T-cell (primary cell): ENCODE measurements at regions not wholly inside any gene's neighbourhood (a gene's known extent, or its start where the extent isn't known, plus 50 kb on each side); places are given as distances from the start of the nearest gene placed in this dataset.

Source experiments
- ATAC-seq, 4 experiments: fragments of 200-7000 bp in 3 of 4; fragments of 150-1000 bp in 1 of 4; cut with Tn5 transposase; replicated peaks in 1 of 4; 1 replicate in 3 of 4; 2 replicates in 1 of 4; pipeline ENCODE4 v1.10.0; 2021; ENCODE audit warnings: moderate library complexity in 3 of 4, mild to moderate bottlenecking in 2 of 4, moderate number of reproducible peaks in 1 of 4
- CTCF ChIA-PET, 2 donors: fragments of 300-600 bp; sonication (Branson Sonifier 250); formaldehyde crosslinking; loops; one replicate each; lab custom pipeline; 2022; ENCODE audit warnings: antibody characterized with exemption in 2 of 2; lab: Charles Lee
- POLR2A ChIA-PET, 2 donors: fragments of 300-600 bp; sonication (Branson Sonifier 250); formaldehyde crosslinking; loops; one replicate each; lab custom pipeline; 2022; ENCODE audit warnings: antibody characterized with exemption in 2 of 2; lab: Charles Lee
- DNase-seq, 35 experiments: peaks; one replicate each; pipeline versions ENCODE4 v3.0.0 to v3.0.0-alpha.2; 2013 to 2023
- H3K27ac ChIP-seq: one replicate; pipeline ENCODE4 v1.5.1; 2013; ENCODE audit warnings: low read length
- H3K27me3 ChIP-seq, 2 experiments: replicated peaks in 1 of 2; 1 replicate in 1 of 2; 2 replicates in 1 of 2; pipeline versions ENCODE4 v1.6.1 to v1.7.0; 2013; ENCODE audit warnings: low read length in 1 of 2, mixed read lengths in 1 of 2; ENCODE audit not compliant: control insufficient read depth in 2 of 2, insufficient read depth in 2 of 2; ENCODE audit errors: extremely low read depth in 1 of 2
- H3K36me3 ChIP-seq, 2 donors: 1 replicate in 1 of 2; 2 replicates in 1 of 2; pipeline versions ENCODE4 v1.6.1 to v1.7.0; 2013; ENCODE audit warnings: low read length in 1 of 2; ENCODE audit not compliant: control insufficient read depth in 2 of 2, insufficient read depth in 1 of 2; ENCODE audit errors: extremely low read depth in 1 of 2
- H3K4me1 ChIP-seq, 2 experiments: 1 replicate in 1 of 2; 2 replicates in 1 of 2; pipeline versions ENCODE4 v1.6.1 to v1.7.0; 2013; ENCODE audit warnings: low read length in 2 of 2, mixed read lengths in 1 of 2; ENCODE audit not compliant: insufficient read depth in 2 of 2, control insufficient read depth in 1 of 2; ENCODE audit errors: extremely low read depth in 1 of 2
- H3K4me3 ChIP-seq, 2 donors: 1 replicate in 1 of 2; 2 replicates in 1 of 2; pipeline versions ENCODE4 v1.5.1 to v1.7.0; 2013; ENCODE audit warnings: mild to moderate bottlenecking in 2 of 2, low read length in 1 of 2, moderate library complexity in 1 of 2; ENCODE audit not compliant: control insufficient read depth in 1 of 2; ENCODE audit errors: extremely low read depth in 1 of 2
- H3K9me3 ChIP-seq: 2 replicates; pipeline ENCODE4 v1.7.0; 2013
- H3K27ac Mint-ChIP-seq, 2 donors: one replicate each; pipeline ENCODE4 v1.8.0; 2020 to 2021; ENCODE audit warnings: mild to moderate bottlenecking in 2 of 2, mixed read lengths in 2 of 2
- H3K27me3 Mint-ChIP-seq, 2 donors: one replicate each; pipeline ENCODE4 v1.8.0; 2021 to 2022; ENCODE audit warnings: mixed read lengths in 2 of 2
- H3K36me3 Mint-ChIP-seq: one replicate; pipeline ENCODE4 v1.8.0; 2021; ENCODE audit warnings: mixed read lengths
- H3K4me1 Mint-ChIP-seq, 3 donors: one replicate each; pipeline ENCODE4 v1.8.0; 2020 to 2022; ENCODE audit warnings: mixed read lengths in 3 of 3, mild to moderate bottlenecking in 1 of 3
- H3K4me3 Mint-ChIP-seq, 3 donors: one replicate each; pipeline ENCODE4 v1.8.0; 2020 to 2022; ENCODE audit warnings: mild to moderate bottlenecking in 3 of 3, mixed read lengths in 3 of 3, moderate library complexity in 3 of 3
- H3K9me3 Mint-ChIP-seq, 3 donors: one replicate each; pipeline ENCODE4 v1.8.0; 2020 to 2022; ENCODE audit warnings: mixed read lengths in 3 of 3
- WGBS: methylation state at CpG from one replicate; pipeline ENCODE4 v1.1.5; 2013; ENCODE audit warnings: missing lambda C conversion rate; ENCODE audit not compliant: insufficient coverage; 5-methylcytosine and 5-hydroxymethylcytosine counted together

DNA sequence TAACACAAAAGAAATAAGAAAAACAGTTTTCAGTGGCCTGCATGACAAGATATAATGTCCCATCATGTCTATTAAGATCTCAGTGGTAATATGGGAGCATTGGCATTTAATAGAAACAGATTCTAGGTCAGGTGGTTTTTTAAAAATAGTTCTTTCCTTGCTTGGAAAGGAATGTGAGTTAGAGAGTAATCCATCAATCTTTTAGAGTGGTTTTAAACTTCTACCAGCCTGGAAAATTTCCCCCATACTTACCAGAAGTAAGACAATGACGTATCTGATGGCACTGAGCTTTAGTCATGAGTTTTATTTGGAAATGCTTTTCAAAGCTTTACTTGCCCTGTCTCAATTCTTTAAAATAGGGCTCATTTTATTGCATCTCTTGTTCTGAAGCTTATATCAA lies 441.7 kb upstream of the SMIM21 start:
- Histone ChIP-seq H3K4me1 (no peaks in the 10 kb centered on the region), H3K27ac (no peak overlapping the region), H3K4me3 (no peak overlapping the region), H3K9me3 (no peaks in the 10 kb centered on the region), H3K36me3 (no peaks in the 10 kb centered on the region), H3K27me3 (peaks cover 3 to 4% of the 10 kb centered on the region in 2 experiments)
- POLR2A ChIA-PET = no interaction called here
- no peak for ATAC-seq
- Mint-ChIP-seq H3K27ac (no peak overlapping the region), H3K9me3 (peaks cover 0 to 11% (median 0%) of the 10 kb centered on the region in 3 donors), H3K27me3 (peaks cover 0 to 19% of the 10 kb centered on the region in 2 donors), H3K4me3 (no peak overlapping the region), H3K4me1 (no peaks in the 10 kb centered on the region), H3K36me3 (no peaks in the 10 kb centered on the region)
- CTCF ChIA-PET = no interaction called here
- no peak for DNase-seq
- WGBS = no CpG with 5 or more reads among the region's 1 CpG

DNA sequence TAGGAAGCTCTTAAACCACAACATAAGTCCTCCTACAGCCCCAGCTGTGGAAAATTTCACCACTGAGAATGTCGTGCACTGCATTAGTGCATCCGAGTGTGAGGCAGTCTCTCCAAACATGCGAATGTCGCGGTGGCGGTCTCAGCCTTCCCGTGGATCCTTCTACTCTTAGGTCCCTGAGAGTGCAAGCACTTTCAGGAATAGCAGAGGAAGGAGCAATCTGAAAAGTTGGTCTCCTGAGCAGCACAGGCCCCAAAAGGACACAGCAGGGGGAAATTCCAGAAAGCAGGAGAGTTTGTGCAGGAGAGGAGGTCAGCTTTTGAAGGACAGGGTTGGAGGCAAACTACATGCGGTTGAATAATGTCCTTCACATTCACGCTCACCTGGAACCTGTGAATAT lies 440.5 kb upstream of the SMIM21 start:
- peaks cover 0 to 11% (median 0%) of the 10 kb centered on the region in 3 donors for H3K9me3 Mint-ChIP-seq
- H3K4me3 ChIP-seq = no peak overlapping the region
- ChIA-PET POLR2A (no interaction called here), CTCF (no interaction called here)
- H3K27me3 ChIP-seq = peaks cover 3 to 4% of the 10 kb centered on the region in 2 experiments
- H3K27me3 Mint-ChIP-seq = peaks cover 0 to 24% of the 10 kb centered on the region in 2 donors
- no peak overlapping the region for H3K27ac Mint-ChIP-seq
- H3K36me3 Mint-ChIP-seq = no peaks in the 10 kb centered on the region
- 82% methylated on average over 7 of the region's 9 CpGs for WGBS
- no peaks in the 10 kb centered on the region for H3K9me3 ChIP-seq
- DNase-seq (no peak), ATAC-seq (no peak)
- no peaks in the 10 kb centered on the region for H3K4me1 Mint-ChIP-seq
- H3K4me3 Mint-ChIP-seq = no peak overlapping the region
- H3K4me1 ChIP-seq = no peaks in the 10 kb centered on the region
- no peak overlapping the region for H3K27ac ChIP-seq
- no peaks in the 10 kb centered on the region for H3K36me3 ChIP-seq

DNA sequence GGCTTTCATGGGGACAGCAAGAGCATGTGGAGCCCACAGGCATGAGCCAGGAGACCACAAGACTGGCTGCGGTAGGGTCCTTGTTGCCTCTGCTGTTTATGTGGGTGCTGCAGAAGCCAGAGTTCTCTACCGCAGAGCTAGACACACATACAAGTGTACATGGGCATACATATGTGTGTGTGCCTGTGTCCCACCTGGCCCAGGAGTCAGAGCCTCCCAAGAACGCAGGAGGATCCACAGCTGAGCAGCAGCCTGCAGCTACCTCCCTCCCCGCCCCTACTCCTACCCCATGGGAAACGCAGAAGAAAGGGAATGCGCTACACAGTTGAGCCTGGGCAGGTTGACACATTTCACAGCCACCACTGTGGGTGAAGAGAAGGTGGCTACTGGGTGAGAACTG lies 438.1 kb upstream of the SMIM21 start:
- Histone ChIP-seq H3K4me3 (no peak overlapping the region), H3K36me3 (no peaks in the 10 kb centered on the region), H3K9me3 (no peaks in the 10 kb centered on the region), H3K27ac (no peak overlapping the region), H3K4me1 (no peaks in the 10 kb centered on the region), H3K27me3 (peaks cover 4 to 16% of the 10 kb centered on the region in 2 experiments)
- CTCF ChIA-PET = interaction anchor here in 1 of 2 donors (0.6 kb wide), 1 partner anchor 96 kb away, joined by 7 read pairs; no protein-coding TSS in a partner anchor
- Mint-ChIP-seq H3K4me3 (no peak overlapping the region), H3K27ac (no peak overlapping the region), H3K36me3 (no peaks in the 10 kb centered on the region), H3K4me1 (no peaks in the 10 kb centered on the region), H3K9me3 (peaks cover 0 to 14% (median 0%) of the 10 kb centered on the region in 3 donors), H3K27me3 (peaks cover 12 to 41% of the 10 kb centered on the region in 2 donors)
- ATAC-seq = no peak
- 100% methylated on average over 1 of the region's 6 CpGs for WGBS
- POLR2A ChIA-PET = no interaction called here
- DNase-seq = no peak

DNA sequence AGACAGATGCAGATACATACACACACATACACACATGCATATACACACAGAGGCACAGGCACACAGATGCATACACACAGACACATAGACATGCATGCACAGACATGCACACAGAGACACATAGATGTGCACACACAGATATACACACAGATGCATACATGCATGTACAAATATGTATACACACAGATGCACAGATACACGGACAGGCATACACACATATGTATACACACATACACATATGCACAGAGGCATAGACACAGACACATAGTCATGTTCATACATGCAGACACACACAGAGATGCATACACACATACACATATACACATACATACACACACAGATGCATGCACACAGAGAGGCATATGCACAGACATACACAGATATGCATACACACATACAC lies 437.3 kb upstream of the SMIM21 start:
- DNase-seq (no peak), ATAC-seq (no peak)
- Histone ChIP-seq H3K36me3 (no peaks in the 10 kb centered on the region), H3K27me3 (peaks cover 4 to 22% of the 10 kb centered on the region in 2 experiments), H3K4me3 (no peak overlapping the region), H3K9me3 (no peaks in the 10 kb centered on the region), H3K4me1 (no peaks in the 10 kb centered on the region), H3K27ac (no peak overlapping the region)
- Mint-ChIP-seq H3K27me3 (peaks cover 17 to 46% of the 10 kb centered on the region in 2 donors), H3K27ac (no peak overlapping the region), H3K4me3 (no peak overlapping the region), H3K36me3 (no peaks in the 10 kb centered on the region), H3K9me3 (peaks cover 0 to 14% (median 0%) of the 10 kb centered on the region in 3 donors), H3K4me1 (no peaks in the 10 kb centered on the region)
- POLR2A ChIA-PET = no interaction called here
- WGBS = 83% methylated on average over 1 of the region's 1 CpG
- CTCF ChIA-PET = no interaction called here

DNA sequence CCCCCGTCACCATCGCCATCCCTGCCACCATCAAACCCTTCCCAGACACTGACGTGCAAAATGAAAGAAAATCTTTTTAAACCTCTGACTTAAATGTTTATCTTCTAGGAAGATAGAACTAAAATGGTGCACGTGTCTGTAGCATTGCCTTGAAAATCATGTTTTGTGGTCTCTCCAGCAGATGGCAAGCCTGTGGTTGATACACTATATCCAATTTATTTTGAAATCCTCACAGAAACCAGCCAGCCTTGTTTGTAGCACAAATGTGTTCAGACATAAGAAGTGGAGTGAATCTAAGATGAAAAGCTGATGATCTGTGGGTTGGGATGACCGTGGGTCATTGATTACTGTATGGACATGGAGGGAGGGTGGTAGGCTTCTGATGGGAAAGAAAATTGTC lies 436.2 kb upstream of the SMIM21 start:
- WGBS = 90% methylated on average over 2 of the region's 5 CpGs
- H3K36me3 Mint-ChIP-seq = no peaks in the 10 kb centered on the region
- DNase-seq (no peak), ATAC-seq (no peak)
- Histone ChIP-seq H3K4me3 (no peak overlapping the region), H3K27me3 (peaks cover 4 to 22% of the 10 kb centered on the region in 2 experiments), H3K36me3 (no peaks in the 10 kb centered on the region), H3K4me1 (no peaks in the 10 kb centered on the region), H3K27ac (no peak overlapping the region), H3K9me3 (no peaks in the 10 kb centered on the region)
- H3K27me3 Mint-ChIP-seq = peaks cover 21 to 57% of the 10 kb centered on the region in 2 donors
- ChIA-PET POLR2A (no interaction called here), CTCF (no interaction called here)
- no peaks in the 10 kb centered on the region for H3K4me1 Mint-ChIP-seq
- H3K9me3 Mint-ChIP-seq = peaks cover 0 to 14% (median 0%) of the 10 kb centered on the region in 3 donors
- no peak overlapping the region for H3K27ac Mint-ChIP-seq
- no peak overlapping the region for H3K4me3 Mint-ChIP-seq

DNA sequence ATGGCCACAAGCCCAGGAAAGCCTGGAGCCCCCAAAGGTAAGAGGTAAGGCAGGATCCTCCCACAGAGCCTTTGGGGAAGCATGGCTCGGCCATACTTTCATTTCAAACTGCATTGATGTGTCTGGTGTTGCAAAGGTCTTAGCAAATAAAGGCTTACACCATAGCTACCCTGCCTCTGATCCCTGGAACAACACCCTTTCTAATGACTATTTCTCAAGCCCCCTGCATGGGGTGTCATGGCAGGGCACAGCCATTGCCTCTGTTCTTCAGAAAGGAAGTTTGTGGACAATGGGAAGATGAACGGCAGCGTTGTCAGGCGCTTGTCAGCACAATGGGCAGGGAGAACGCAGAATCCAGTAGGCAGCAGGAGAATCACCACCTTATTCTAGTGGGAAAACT lies 435.0 kb upstream of the SMIM21 start:
- Histone ChIP-seq H3K4me3 (no peak overlapping the region), H3K27me3 (peaks cover 4 to 22% of the 10 kb centered on the region in 2 experiments), H3K27ac (no peak overlapping the region), H3K4me1 (no peaks in the 10 kb centered on the region), H3K9me3 (no peaks in the 10 kb centered on the region), H3K36me3 (no peaks in the 10 kb centered on the region)
- Mint-ChIP-seq H3K9me3 (peaks cover 0 to 14% (median 0%) of the 10 kb centered on the region in 3 donors), H3K36me3 (no peaks in the 10 kb centered on the region), H3K27ac (no peak overlapping the region), H3K4me3 (no peak overlapping the region), H3K4me1 (no peaks in the 10 kb centered on the region), H3K27me3 (peaks cover 21 to 52% of the 10 kb centered on the region in 2 donors)
- no peak for DNase-seq
- ChIA-PET POLR2A (no interaction called here), CTCF (no interaction called here)
- no peak for ATAC-seq
- WGBS = no CpG with 5 or more reads among the region's 5 CpGs

DNA sequence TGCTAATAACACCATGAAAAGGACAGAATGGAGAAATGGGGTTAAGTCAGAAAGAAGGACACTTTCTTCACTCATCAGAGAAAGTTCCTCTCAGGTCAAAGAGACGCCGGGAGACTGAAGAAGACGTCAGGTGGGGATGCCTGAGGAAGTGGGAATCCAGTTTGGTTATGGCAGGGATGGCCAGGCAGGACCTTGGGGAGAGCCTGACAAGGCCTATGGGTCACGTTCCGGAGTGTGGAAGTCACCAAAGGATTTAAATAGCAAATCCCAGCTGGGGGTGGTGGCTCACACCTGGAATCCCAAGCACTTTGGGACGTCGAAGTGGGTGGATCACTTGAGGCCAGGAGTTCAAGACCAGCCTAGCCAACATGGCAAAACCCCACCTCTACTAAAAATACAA lies 432.7 kb upstream of the SMIM21 start:
- peaks cover 2 to 19% of the 10 kb centered on the region in 2 experiments for H3K27me3 ChIP-seq
- POLR2A ChIA-PET = no interaction called here
- CTCF ChIA-PET = no interaction called here
- H3K36me3 ChIP-seq = no peaks in the 10 kb centered on the region
- Mint-ChIP-seq H3K9me3 (peaks cover 0 to 12% (median 0%) of the 10 kb centered on the region in 3 donors), H3K36me3 (no peaks in the 10 kb centered on the region), H3K27ac (no peak overlapping the region), H3K27me3 (peaks cover 21 to 50% of the 10 kb centered on the region in 2 donors), H3K4me1 (no peaks in the 10 kb centered on the region), H3K4me3 (no peak overlapping the region)
- H3K4me1 ChIP-seq = no peaks in the 10 kb centered on the region
- DNase-seq = no peak
- ATAC-seq = no peak
- H3K9me3 ChIP-seq = no peaks in the 10 kb centered on the region
- no peak overlapping the region for H3K4me3 ChIP-seq
- 62% methylated on average over 3 of the region's 7 CpGs for WGBS
- no peak overlapping the region for H3K27ac ChIP-seq
